ENCODE measurements at regions not wholly inside any gene's neighbourhood (a gene's known extent, or its start where the extent isn't known, plus 50 kb on each side); places are given as distances from the start of the nearest gene placed in this dataset.

GRCh38 chr6:105560611-105561066 lies 157.8 kb upstream of the PREP start:
- no peak for FAIRE-seq
- POLR2A ChIA-PET = no interaction called here
- dilution Hi-C loops (cut with MboI; ENCODE audit: extremely low pct_ligation_motif_present, low sequenced_read_pairs) = no loop called here

More at GRCh38 chr6:105560611-105561066, 157.8 kb upstream of the PREP start:
- Histone ChIP-seq H3K9ac (replicated peaks; ENCODE audit: extremely low read depth, insufficient read depth, low read length) (no peak overlapping the region), H4K20me1 (replicated peaks; ENCODE audit: control insufficient read depth, extremely low read depth, insufficient read depth, low read length) (no peaks in the 10 kb centered on the region), H3K4me1 (ENCODE audit: control insufficient read depth, extremely low read depth, insufficient read depth, low read length) (no peaks in the 10 kb centered on the region), H3K27ac (ENCODE audit: insufficient read depth, low read depth, low read length) (no peak overlapping the region), H3K79me2 (ENCODE audit: control insufficient read depth, insufficient read depth, low read length) (no peaks in the 10 kb centered on the region), H3K9me3 (replicated peaks; ENCODE audit: control insufficient read depth, insufficient read depth, low read length) (no peaks in the 10 kb centered on the region), H3K27me3 (ENCODE audit: control insufficient read depth in 2 of 2, insufficient read depth in 2 of 2, low read length in 2 of 2) (no peaks in the 10 kb centered on the region), H3K9me1 (replicated peaks; ENCODE audit: control insufficient read depth, extremely low read depth, insufficient read depth, low read length) (no peaks in the 10 kb centered on the region), H3K36me3 (ENCODE audit: control insufficient read depth in 2 of 2, extremely low read depth in 1 of 2, insufficient read depth in 2 of 2, low read length in 2 of 2) (no peaks in the 10 kb centered on the region), H3K4me3 (replicated peaks in 1 of 3; ENCODE audit: insufficient read depth in 1 of 3, low read depth in 1 of 3, low read length in 3 of 3) (no peak overlapping the region), H3K4me2 (ENCODE audit: insufficient read depth, low read length) (no peak overlapping the region), H2AFZ (ENCODE audit: low read depth, low read length) (no peak overlapping the region)
- CTCF ChIA-PET = no interaction called here
- DNase-seq (ENCODE audit: low read depth, low spot score) = no peak
- TF ChIP-seq POLR2AphosphoS5 (IDR thresholded peaks at IDR 0.05; ENCODE audit: insufficient read depth, low read depth, low read length) = no peak
- TF ChIP-seq POLR2A (IDR thresholded peaks at IDR 0.05; ENCODE audit: low read depth, low read length) = no peak
- TF ChIP-seq MYC (IDR thresholded peaks at IDR 0.05; ENCODE audit: low read depth, low read length) = no peak
- TF ChIP-seq CTCF (IDR thresholded peaks at IDR 0.05; ENCODE audit: extremely low read depth in 1 of 2, insufficient read depth in 1 of 2, low read depth in 1 of 2, low read length in 2 of 2) = no peak
- TF ChIP-seq MAX (IDR thresholded peaks at IDR 0.05; ENCODE audit: insufficient read depth, insufficient read length) = no peak
- TF ChIP-seq EZH2 (IDR thresholded peaks at IDR 0.05; ENCODE audit: borderline replicate concordance, low read depth, low read length, severe bottlenecking) = no peak
- no peak for TF ChIP-seq FOS (IDR thresholded peaks at IDR 0.05; ENCODE audit: borderline replicate concordance, insufficient read depth, low read length)
- no peak for TF ChIP-seq GATA2 (IDR thresholded peaks at IDR 0.05; ENCODE audit: insufficient read depth, insufficient read length, low read depth, low read length)
- TF ChIP-seq JUN (IDR thresholded peaks at IDR 0.05; ENCODE audit: borderline replicate concordance, insufficient read depth, insufficient read length, low read depth) = no peak
- intact Hi-C loops (cut with micrococcal nuclease) = no loop called here
- BruUV-seq (replicated peaks) = no TSS peak
